SK-N-SH treated with all-trans-retinoic acid at 6 μM for 48 hours (cell line): ENCODE measurements at regions not wholly inside any gene's neighbourhood (a gene's known extent, or its start where the extent isn't known, plus 50 kb on each side); places are given as distances from the start of the nearest gene placed in this dataset.

ENCODE experiments used
- CREB5 ChIP-seq: fragments of 250-450 bp; sonication (Bioruptor Pico); IDR thresholded peaks from 2 replicates; pipeline ENCODE4 v1.5.1; 2020; ENCODE audit warnings: low read depth, mild to moderate bottlenecking, moderate library complexity
- CSDC2 ChIP-seq: fragments of 250-450 bp; sonication (Bioruptor Pico); IDR thresholded peaks from 2 replicates; pipeline ENCODE4 v1.5.0; 2020; ENCODE audit warnings: mild to moderate bottlenecking, moderate library complexity
- ESRRG ChIP-seq: fragments of 250-450 bp; sonication (Bioruptor Pico); IDR thresholded peaks from 2 replicates; pipeline ENCODE4 v1.6.1; 2021; ENCODE audit warnings: mild to moderate bottlenecking
- GLIS3 ChIP-seq: fragments of 250-450 bp; sonication (Bioruptor Pico); IDR thresholded peaks from 2 replicates; pipeline ENCODE4 v1.5.0; 2020; ENCODE audit warnings: mild to moderate bottlenecking, moderate library complexity
- ISL1 ChIP-seq: fragments of 250-450 bp; sonication (Bioruptor Pico); IDR thresholded peaks from 2 replicates; pipeline ENCODE4 v2.1.2; 2022; ENCODE audit warnings: mild to moderate bottlenecking, moderate library complexity
- PATZ1 ChIP-seq: fragments of 250-450 bp; sonication (Bioruptor Pico); IDR thresholded peaks from 2 replicates; pipeline ENCODE4 v1.8.0; 2020; ENCODE audit warnings: mild to moderate bottlenecking, moderate library complexity, borderline replicate concordance
- PPARA ChIP-seq: fragments of 250-450 bp; sonication (Bioruptor Pico); IDR thresholded peaks from 2 replicates; pipeline ENCODE4 v1.5.0; 2020; ENCODE audit warnings: mild to moderate bottlenecking, borderline replicate concordance
- RARB ChIP-seq: fragments of 250-450 bp; sonication (Bioruptor Pico); IDR thresholded peaks from 2 replicates; pipeline ENCODE4 v1.8.0; 2021; ENCODE audit warnings: mild to moderate bottlenecking, moderate library complexity
- SNAI2 ChIP-seq: fragments of 250-450 bp; sonication (Bioruptor Pico); IDR thresholded peaks from 2 replicates; pipeline ENCODE4 v1.5.0; 2020; ENCODE audit warnings: mild to moderate bottlenecking, moderate library complexity
- ZC3H10 ChIP-seq: fragments of 250-450 bp; sonication (Bioruptor Pico); IDR thresholded peaks from 2 replicates; pipeline ENCODE4 v1.5.1; 2021; ENCODE audit warnings: mild to moderate bottlenecking, moderate library complexity
- ZFP3 ChIP-seq: fragments of 250-450 bp; sonication (Bioruptor Pico); IDR thresholded peaks from 2 replicates; pipeline ENCODE4 v1.5.0; 2020; ENCODE audit warnings: mild to moderate bottlenecking, moderate library complexity
- ZFP30 ChIP-seq: fragments of 450-650 bp; formaldehyde crosslinking; IDR thresholded peaks from 2 replicates; pipeline ENCODE4 v1.5.0; 2022; ENCODE audit warnings: mild to moderate bottlenecking, moderate library complexity

- TF ChIP-seq CREB5 (no peak), ISL1 (no peak), ZC3H10 (CRISPR knock-in tag) (no peak), SNAI2 (CRISPR knock-in tag) (no peak), PATZ1 (CRISPR knock-in tag) (no peak), PPARA (CRISPR knock-in tag) (no peak), RARB (no peak), ZFP3 (no peak), CSDC2 (CRISPR knock-in tag) (no peak), ZFP30 (CRISPR knock-in tag) (no peak), ESRRG (no peak), GLIS3 (CRISPR knock-in tag) (no peak)
Observed at GRCh38 chr3:184459355-184459754, 79.5 kb downstream of the CHRD start.
